Fibroblast of the aortic adventitia (primary cell): ENCODE measurements at regions not wholly inside any gene's neighbourhood (a gene's known extent, or its start where the extent isn't known, plus 50 kb on each side); places are given as distances from the start of the nearest gene placed in this dataset.

Experiments
- DNase-seq: peaks from one replicate; pipeline ENCODE4 v3.0.0-alpha.2; 2010; ENCODE audit warnings: low read depth
- H3K4me3 ChIP-seq: 2 replicates; pipeline ENCODE4 v1.5.1; 2011; ENCODE audit warnings: low read depth, mild to moderate bottlenecking, control low read depth, low read length, moderate library complexity
- CTCF ChIP-seq: IDR thresholded peaks from 2 replicates; pipeline ENCODE4 v1.5.1; 2011; ENCODE audit warnings: mild to moderate bottlenecking, low read length, control low read depth, inconsistent platforms; ENCODE audit not compliant: insufficient read depth

GRCh38 chr3:193768070-193768394, 175.0 kb downstream of the OPA1 start:
- no peak for TF ChIP-seq CTCF
- DNase-seq, result peak; percentile 89
- H3K4me3 ChIP-seq, result no peak overlapping the region

- H3K4me3 ChIP-seq, result no peak overlapping the region
- no peak for TF ChIP-seq CTCF
- no peak for DNase-seq
These were observed 176.4 kb downstream of the OPA1 start for GRCh38 chr3:193769437-193769836.

GRCh38 chr3:193771011-193771652, 178.1 kb downstream of the OPA1 start:
- no peak for DNase-seq
- no peak for TF ChIP-seq CTCF
- H3K4me3 ChIP-seq, result no peak overlapping the region

- no peak for DNase-seq
These were observed 178.8 kb downstream of the OPA1 start for GRCh38 chr3:193771653-193772421.

GRCh38 chr3:193772422-193772763, 179.4 kb downstream of the OPA1 start:
- no peak for TF ChIP-seq CTCF
- DNase-seq, result no peak
- H3K4me3 ChIP-seq, result no peak overlapping the region

More at GRCh38 chr3:193771653-193772421, 178.8 kb downstream of the OPA1 start:
- no peak for TF ChIP-seq CTCF
- no peak overlapping the region for H3K4me3 ChIP-seq

- no peak for TF ChIP-seq CTCF
- peak; percentile 53 for DNase-seq
These were observed 180.5 kb downstream of the OPA1 start for GRCh38 chr3:193773266-193774220.

More at GRCh38 chr3:193773266-193774220, 180.5 kb downstream of the OPA1 start:
- no peak overlapping the region for H3K4me3 ChIP-seq
